Spleen (tissue), 11 donors: ENCODE measurements at regions not wholly inside any gene's neighbourhood (a gene's known extent, or its start where the extent isn't known, plus 50 kb on each side); places are given as distances from the start of the nearest gene placed in this dataset.

Experiments
- DNase-seq: peaks from one replicate; pipeline ENCODE4 v3.0.0-alpha.2; 2020
- H3K27ac ChIP-seq, 8 donors: fragments of 200-600 bp; sonication (generic) in 7 of 8; 1 replicate in 4 of 8; 2 replicates in 4 of 8; pipeline versions ENCODE4 v1.5.0 to v1.8.0; 2016 to 2021; ENCODE audit warnings: inconsistent platforms in 4 of 8, mild to moderate bottlenecking in 4 of 8, moderate library complexity in 1 of 8
- H3K27me3 ChIP-seq, 7 donors: fragments of 200-600 bp; sonication (generic) in 6 of 7; replicated peaks in 1 of 7; 1 replicate in 4 of 7; 2 replicates in 3 of 7; pipeline versions ENCODE4 v1.5.0 to v1.8.0; 2016 to 2021; ENCODE audit warnings: inconsistent platforms in 3 of 7, mild to moderate bottlenecking in 1 of 7
- H3K36me3 ChIP-seq, 6 donors: fragments of 200-600 bp; sonication (generic) in 5 of 6; 1 replicate in 4 of 6; 2 replicates in 2 of 6; pipeline versions ENCODE4 v1.5.0 to v1.8.0; 2016 to 2021; ENCODE audit warnings: inconsistent platforms in 2 of 6
- H3K4me1 ChIP-seq, 6 donors: fragments of 200-600 bp; sonication (generic) in 5 of 6; 1 replicate in 3 of 6; 2 replicates in 3 of 6; pipeline versions ENCODE4 v1.5.0 to v1.8.0; 2016 to 2021; ENCODE audit warnings: inconsistent platforms in 3 of 6
- H3K4me3 ChIP-seq, 8 donors: fragments of 200-600 bp; sonication (generic) in 7 of 8; 1 replicate in 4 of 8; 2 replicates in 4 of 8; pipeline versions ENCODE4 v1.5.0 to v1.8.0; 2016 to 2021; ENCODE audit warnings: inconsistent platforms in 4 of 8, mild to moderate bottlenecking in 4 of 8, moderate library complexity in 2 of 8
- H3K9me3 ChIP-seq, 8 donors: fragments of 200-600 bp; sonication (generic) in 7 of 8; 1 replicate in 4 of 8; 2 replicates in 4 of 8; pipeline versions ENCODE4 v1.5.0 to v1.8.0; 2016 to 2021; ENCODE audit warnings: inconsistent platforms in 4 of 8
- CTCF ChIP-seq, 11 experiments: fragments of 200-600 bp in 7 of 11; fragments of 450-650 bp in 4 of 11; sonication (generic) in 4 of 11; IDR thresholded peaks in 8 of 11; conservative IDR thresholded peaks in 3 of 11; 1 replicate in 7 of 11; 2 replicates in 4 of 11; pipeline versions ENCODE4 v1.4.0 to v1.8.0; 2016 to 2021; ENCODE audit warnings: antibody characterized with exemption in 11 of 11, inconsistent platforms in 4 of 11, mild to moderate bottlenecking in 1 of 11
- POLR2A ChIP-seq, 3 donors: fragments of 450-650 bp; IDR thresholded peaks; one replicate each; pipeline ENCODE4 v1.5.1; 2017; ENCODE audit warnings: antibody characterized with exemption in 3 of 3, mild to moderate bottlenecking in 1 of 3
- POLR2AphosphoS5 ChIP-seq, 3 donors: sonication (generic); formaldehyde crosslinking; IDR thresholded peaks; one replicate each; pipeline ENCODE4 v1.5.1; 2017; ENCODE audit warnings: antibody characterized with exemption in 3 of 3
- WGBS, 5 donors: extraction: QIAGEN DNeasy Blood & Tissue Kit in 3 of 5; methylation state at CpG; one replicate each; pipeline versions ENCODE4 v1.1.5 to v1.1.7; 2013 to 2018; 5-methylcytosine and 5-hydroxymethylcytosine counted together
- intact Hi-C: fragments of 100-400 bp; cut with DNase I; formaldehyde crosslinking; loops from one replicate; pipeline ENCODE4 v1.15.0; 2023; ENCODE audit warnings: low total_unique reads
- donor health status: healthy with polysubstance abuse.
- donor health status: DM: no; HTN: no; CAD: no; lungs with moderate emphysema.
- donor health status: DM: no; HTN: no; CAD: no.
- donor health status: Bipolar disorder and iron deficiency.
- donor health status: healthy.
- donor health status: DM: no; HTN: no; CAD: no.
- donor health status: DM: yes; HTN: yes; CAD: no.

GRCh38 chr11:129324533-129325175 lies 51.0 kb upstream of the BARX2 start:
- Histone ChIP-seq H3K4me3 (peak overlapping the region in 1 of 8 donors; percentile 19), H3K4me1 (peaks cover 4 to 25% (median 17%) of the 10 kb centered on the region in 6 donors), H3K27me3 (peaks cover 0 to 7% (median 0%) of the 10 kb centered on the region in 7 donors), H3K27ac (peak overlapping the region in 5 of 8 donors; percentile 15 to 72 (median 41)), H3K9me3 (no peaks in the 10 kb centered on the region), H3K36me3 (no peaks in the 10 kb centered on the region)
- TF ChIP-seq POLR2A (IDR thresholded peaks at IDR 0.05): no peak
- no peak for TF ChIP-seq POLR2AphosphoS5 (IDR thresholded peaks at IDR 0.05)
- no peak for TF ChIP-seq CTCF (IDR thresholded peaks at IDR 0.05 in 8 of 11, conservative IDR thresholded peaks at IDR 0.05 in 3 of 11)
- 56 to 73% (median 64%) methylated on average over 10 of the region's 10 CpGs for WGBS, 5 donors
- intact Hi-C loops: no loop called here
- no peak for DNase-seq

- intact Hi-C loops: no loop called here
Observed at GRCh38 chr11:129323896-129324502, 51.6 kb upstream of the BARX2 start.

GRCh38 chr11:129322941-129323340 lies 52.7 kb upstream of the BARX2 start:
- Histone ChIP-seq H3K9me3 (no peaks in the 10 kb centered on the region), H3K27ac (no peak overlapping the region), H3K36me3 (no peaks in the 10 kb centered on the region), H3K4me1 (peaks cover 4 to 30% (median 17%) of the 10 kb centered on the region in 6 donors), H3K27me3 (peaks cover 0 to 7% (median 0%) of the 10 kb centered on the region in 7 donors), H3K4me3 (no peak overlapping the region)
- TF ChIP-seq POLR2A (IDR thresholded peaks at IDR 0.05) (no peak), POLR2AphosphoS5 (IDR thresholded peaks at IDR 0.05) (no peak), CTCF (IDR thresholded peaks at IDR 0.05 in 8 of 11, conservative IDR thresholded peaks at IDR 0.05 in 3 of 11) (no peak)
- 86 to 95% (median 91%) methylated on average over 8 of the region's 8 CpGs for WGBS, 5 donors
- intact Hi-C loops: no loop called here
- DNase-seq: no peak

More at GRCh38 chr11:129323896-129324502, 51.6 kb upstream of the BARX2 start:
- TF ChIP-seq POLR2A (IDR thresholded peaks at IDR 0.05) (no peak), CTCF (IDR thresholded peaks at IDR 0.05 in 8 of 11, conservative IDR thresholded peaks at IDR 0.05 in 3 of 11) (no peak), POLR2AphosphoS5 (IDR thresholded peaks at IDR 0.05) (no peak)
- Histone ChIP-seq H3K4me1 (peaks cover 4 to 28% (median 17%) of the 10 kb centered on the region in 6 donors), H3K27ac (peak overlapping the region in 5 of 8 donors; percentile 15 to 72 (median 41)), H3K9me3 (no peaks in the 10 kb centered on the region), H3K36me3 (no peaks in the 10 kb centered on the region), H3K27me3 (peaks cover 0 to 7% (median 0%) of the 10 kb centered on the region in 7 donors), H3K4me3 (peak overlapping the region in 1 of 8 donors; percentile 19)
- 35 to 48% (median 35%) methylated on average over 12 of the region's 12 CpGs for WGBS, 5 donors
- DNase-seq: no peak

- no peaks in the 10 kb centered on the region for H3K9me3 ChIP-seq
- WGBS, 5 donors: 31 to 79% (median 57%) methylated on average over 2 of the region's 2 CpGs
- TF ChIP-seq POLR2A (IDR thresholded peaks at IDR 0.05) (no peak), POLR2AphosphoS5 (IDR thresholded peaks at IDR 0.05) (no peak), CTCF (IDR thresholded peaks at IDR 0.05 in 8 of 11, conservative IDR thresholded peaks at IDR 0.05 in 3 of 11) (no peak)
- no peak for DNase-seq
- intact Hi-C loops: no loop called here
- peaks cover 0 to 7% (median 0%) of the 10 kb centered on the region in 7 donors for H3K27me3 ChIP-seq
- no peak overlapping the region for H3K4me3 ChIP-seq
- H3K27ac ChIP-seq: no peak overlapping the region
- H3K36me3 ChIP-seq: no peaks in the 10 kb centered on the region
- peaks cover 4 to 38% (median 18%) of the 10 kb centered on the region in 6 donors for H3K4me1 ChIP-seq
Observed at GRCh38 chr11:129321076-129321475, 54.6 kb upstream of the BARX2 start.
